Gastrocnemius medialis (tissue), 4 donors: ENCODE measurements at regions not wholly inside any gene's neighbourhood (a gene's known extent, or its start where the extent isn't known, plus 50 kb on each side); places are given as distances from the start of the nearest gene placed in this dataset.

ENCODE experiments used
- CTCF ChIP-seq, 5 experiments: fragments of 450-650 bp in 3 of 5; fragments of 200-600 bp in 2 of 5; sonication (generic) in 2 of 5; IDR thresholded peaks in 4 of 5; conservative IDR thresholded peaks in 1 of 5; 1 replicate in 4 of 5; 2 replicates in 1 of 5; pipeline ENCODE4 v1.5.1; 2016 to 2019; ENCODE audit warnings: antibody characterized with exemption in 5 of 5, mild to moderate bottlenecking in 3 of 5, moderate library complexity in 3 of 5
- POLR2A ChIP-seq, 2 donors: fragments of 450-650 bp; IDR thresholded peaks; one replicate each; pipeline ENCODE4 v1.6.1; 2017; ENCODE audit warnings: antibody characterized with exemption in 2 of 2, mild to moderate bottlenecking in 2 of 2, moderate library complexity in 2 of 2

GRCh38 chr3:103167850-103168249 lies 733.0 kb downstream of the ZPLD1 start:
- TF ChIP-seq CTCF (IDR thresholded peaks at IDR 0.05 in 4 of 5, conservative IDR thresholded peaks at IDR 0.05 in 1 of 5), result no peak
- TF ChIP-seq POLR2A (IDR thresholded peaks at IDR 0.05), result no peak
